22Rv1 (cell line): ENCODE measurements at regions not wholly inside any gene's neighbourhood (a gene's known extent, or its start where the extent isn't known, plus 50 kb on each side); places are given as distances from the start of the nearest gene placed in this dataset.
"Not testable (repeated sequence)": the region's sequence is repeated elsewhere in the genome, so short reads cannot be mapped to it uniquely, and the experiment has no call there.

Experiments used
- H3K27ac ChIP-seq: fragments of 450-650 bp; 2 replicates; pipeline ENCODE4 v1.5.1; 2017
- CTCF ChIP-seq: fragments of 450-650 bp; IDR thresholded peaks from 2 replicates; pipeline ENCODE4 v1.5.1; 2017; ENCODE audit warnings: mild to moderate bottlenecking
- ZFX ChIP-seq: fragments of 450-650 bp; IDR thresholded peaks from 2 replicates; pipeline ENCODE4 v1.6.1; 2017; ENCODE audit warnings: antibody characterized with exemption, borderline replicate concordance

DNA sequence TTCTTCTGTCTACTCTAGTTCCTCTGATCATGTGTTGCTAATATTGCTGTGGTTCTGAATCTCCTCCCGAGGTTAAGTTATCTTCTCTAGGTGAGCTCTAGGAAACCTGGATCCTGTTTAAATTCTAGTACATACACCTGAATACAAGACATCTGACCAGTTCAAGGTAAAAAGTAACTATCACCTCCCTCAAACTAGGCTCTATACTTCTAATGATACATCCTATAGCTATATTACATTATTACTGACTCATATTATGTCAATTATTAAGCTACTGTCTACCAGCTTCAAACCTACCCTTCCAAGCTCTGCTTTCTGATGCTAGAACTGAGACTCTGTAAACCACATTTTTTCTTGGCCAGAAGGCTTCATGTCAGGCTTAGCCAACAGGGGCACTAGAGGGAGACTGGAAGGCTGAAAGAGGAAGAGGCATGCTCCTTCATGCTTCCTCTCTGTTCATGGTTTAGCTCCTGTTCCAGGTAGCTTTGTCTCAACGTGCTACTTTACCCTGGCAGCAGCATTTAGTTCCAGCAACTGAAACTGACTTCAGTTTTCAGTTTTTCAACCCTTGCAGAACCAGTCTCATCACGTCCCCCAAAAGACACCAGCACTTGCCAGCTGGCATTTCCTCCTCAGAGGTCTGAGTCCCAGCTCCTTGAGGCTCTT, 148.4 kb upstream of the TOP1 start:
- TF ChIP-seq CTCF (no peak), ZFX (no peak)
- H3K27ac ChIP-seq: no peak overlapping the region

DNA sequence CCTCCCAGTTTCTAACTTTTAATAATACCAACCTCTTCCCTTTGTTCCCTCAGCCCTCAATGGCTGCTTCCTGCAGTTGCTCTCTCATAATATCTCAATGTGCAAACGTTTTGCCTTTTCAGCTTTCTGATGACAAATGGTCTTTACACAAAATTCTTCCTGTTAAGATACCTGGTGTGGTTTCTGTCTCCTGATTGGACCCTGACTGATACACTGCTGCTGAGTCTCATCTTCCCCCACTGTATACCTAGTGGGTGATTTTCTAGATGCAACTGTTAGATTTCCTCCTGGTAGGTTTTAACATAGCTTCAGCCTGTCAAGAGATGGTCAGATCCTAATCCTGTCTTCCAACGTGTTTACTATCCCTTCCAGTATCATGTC, 147.9 kb upstream of the TOP1 start:
- H3K27ac ChIP-seq: no peak overlapping the region
- TF ChIP-seq CTCF: no peak
- TF ChIP-seq ZFX: no peak

- no peak overlapping the region for H3K27ac ChIP-seq
- TF ChIP-seq CTCF (no peak), ZFX (no peak)
These were observed 146.5 kb upstream of the TOP1 start for GRCh38 chr20:40882152-40882551.

- no peak overlapping the region for H3K27ac ChIP-seq
- TF ChIP-seq ZFX (no peak), CTCF (no peak)
These were observed 145.5 kb upstream of the TOP1 start for GRCh38 chr20:40883097-40883496.

DNA sequence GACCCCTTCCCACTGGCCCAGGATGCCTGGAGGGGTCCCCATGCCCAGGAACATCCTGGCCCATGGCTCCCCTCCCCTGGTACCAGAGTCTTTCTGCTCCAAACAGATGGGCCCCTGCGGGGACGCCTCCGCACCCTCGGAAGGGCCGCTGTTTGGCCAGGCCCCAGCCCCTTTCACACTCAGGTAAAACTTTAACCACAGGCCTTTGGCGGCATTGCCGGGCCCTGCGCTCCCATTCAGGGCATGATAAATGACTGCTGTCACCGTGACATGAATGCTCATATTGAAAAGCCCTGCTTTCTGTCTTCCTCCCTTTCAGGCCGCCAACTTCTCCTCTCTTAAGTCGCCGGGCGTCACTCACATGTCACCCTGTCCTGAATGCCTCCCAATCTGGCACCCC, 141.5 kb upstream of the TOP1 start:
- no peak overlapping the region for H3K27ac ChIP-seq
- no peak for TF ChIP-seq CTCF

DNA sequence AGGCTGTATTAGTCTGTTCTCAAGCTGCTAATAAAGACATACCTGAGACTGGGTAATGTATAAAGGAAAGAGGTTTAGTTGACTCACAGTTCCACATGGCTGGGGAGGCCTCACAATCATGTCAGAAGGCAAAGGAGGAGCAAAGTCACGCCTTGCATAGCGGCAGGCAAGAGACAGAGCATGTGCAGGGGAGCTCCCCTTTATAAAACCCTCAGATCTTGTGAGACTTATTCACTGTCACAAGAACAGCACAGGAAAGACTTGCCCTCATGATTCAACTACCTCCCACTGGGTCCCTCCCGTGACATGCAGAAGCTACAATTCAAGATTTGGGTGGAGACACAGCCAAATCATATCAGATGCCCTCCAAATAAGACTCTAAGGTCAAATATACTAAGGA, 139.4 kb upstream of the TOP1 start:
- H3K27ac ChIP-seq: not testable (repeated sequence)

DNA sequence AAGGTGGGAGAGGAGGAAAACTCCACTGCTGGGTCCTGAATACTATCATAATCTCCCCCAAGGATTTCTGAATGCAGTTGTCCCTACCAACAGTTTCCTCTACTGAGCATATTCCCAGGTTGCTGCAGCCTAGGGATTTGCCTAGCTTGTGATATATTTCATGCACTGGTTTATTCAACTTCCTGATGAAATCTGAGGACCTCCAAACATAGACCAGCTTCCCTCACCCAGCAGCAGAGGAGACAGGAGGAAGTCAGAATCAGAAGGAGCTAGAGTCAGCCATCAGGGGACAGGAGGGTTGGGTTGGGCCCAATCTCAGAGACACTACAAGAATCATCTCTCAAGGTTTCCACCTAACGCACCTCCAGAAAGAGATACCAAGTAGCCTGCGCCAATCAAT, 138.4 kb upstream of the TOP1 start:
- no peak overlapping the region for H3K27ac ChIP-seq
- no peak for TF ChIP-seq ZFX
- no peak for TF ChIP-seq CTCF

DNA sequence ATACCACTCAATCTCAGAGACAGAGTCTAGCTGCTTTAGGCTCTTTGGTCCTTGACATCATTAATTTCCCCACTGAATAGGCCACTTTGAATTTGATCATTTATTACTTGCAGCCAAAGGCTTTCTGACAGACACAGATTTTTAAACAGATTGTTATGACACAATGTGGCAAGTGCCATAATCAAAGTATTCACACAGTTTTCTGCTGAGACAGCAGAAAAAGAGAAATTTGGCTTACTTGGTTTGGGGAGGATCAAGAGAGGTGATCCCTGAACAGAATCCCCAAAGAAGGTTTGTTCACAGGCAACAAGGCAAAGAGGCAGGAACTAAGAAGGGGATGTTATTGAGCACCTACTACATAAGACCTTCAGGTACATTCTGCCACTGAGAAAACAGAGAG, 138.0 kb upstream of the TOP1 start:
- no peak overlapping the region for H3K27ac ChIP-seq
- TF ChIP-seq CTCF (no peak), ZFX (no peak)
